Astrocyte of the spinal cord (primary cell): ENCODE measurements at regions not wholly inside any gene's neighbourhood (a gene's known extent, or its start where the extent isn't known, plus 50 kb on each side); places are given as distances from the start of the nearest gene placed in this dataset.
"Not testable (repeated sequence)": the region's sequence is repeated elsewhere in the genome, so short reads cannot be mapped to it uniquely, and the experiment has no call there.

ENCODE experiments used
- DNase-seq: peaks from one replicate; pipeline ENCODE4 v3.0.0; 2011; ENCODE audit warnings: low read depth, low spot score
- H3K4me3 ChIP-seq: 2 replicates; pipeline ENCODE4 v1.5.1; 2011; ENCODE audit warnings: low read depth, mild to moderate bottlenecking, low read length, moderate library complexity
- CTCF ChIP-seq: IDR thresholded peaks from 2 replicates; pipeline ENCODE4 v1.5.1; 2012; ENCODE audit warnings: low read depth, mild to moderate bottlenecking, low read length, inconsistent platforms
- in situ Hi-C: cut with HindIII; loops from 2 replicates; pipeline ENCODE4 v1.10.0; 2017; ENCODE audit warnings: low sequenced_read_pairs

GRCh38 chr2:163028807-163029206 lies 190.2 kb upstream of the KCNH7 start:
- no peak for TF ChIP-seq CTCF
- DNase-seq = no peak
- no peak overlapping the region for H3K4me3 ChIP-seq
- in situ Hi-C loops = no loop called here

- in situ Hi-C loops, DNase-seq, H3K4me3 ChIP-seq: not testable (repeated sequence)
Observed at GRCh38 chr2:163026136-163026775, 187.7 kb upstream of the KCNH7 start.

- H3K4me3 ChIP-seq, in situ Hi-C loops, DNase-seq: not testable (repeated sequence)
Observed at GRCh38 chr2:163016882-163017281, 178.3 kb upstream of the KCNH7 start.

- H3K4me3 ChIP-seq = no peak overlapping the region
- DNase-seq = no peak
- no peak for TF ChIP-seq CTCF
- in situ Hi-C loops = no loop called here
Observed at GRCh38 chr2:163011000-163011399, 172.4 kb upstream of the KCNH7 start.

GRCh38 chr2:163008642-163009041 lies 170.1 kb upstream of the KCNH7 start:
- in situ Hi-C loops = no loop called here
- TF ChIP-seq CTCF = no peak
- no peak overlapping the region for H3K4me3 ChIP-seq
- no peak for DNase-seq

GRCh38 chr2:162994718-162995117 lies 156.2 kb upstream of the KCNH7 start:
- no peak for DNase-seq
- TF ChIP-seq CTCF = no peak
- no peak overlapping the region for H3K4me3 ChIP-seq
- in situ Hi-C loops = no loop called here

- H3K4me3 ChIP-seq = no peak overlapping the region
- in situ Hi-C loops = no loop called here
- DNase-seq = no peak
- no peak for TF ChIP-seq CTCF
Observed at GRCh38 chr2:162992828-162993227, 154.3 kb upstream of the KCNH7 start.

GRCh38 chr2:162989507-162989906 lies 150.9 kb upstream of the KCNH7 start:
- in situ Hi-C loops = no loop called here
- H3K4me3 ChIP-seq = no peak overlapping the region
- no peak for TF ChIP-seq CTCF
- DNase-seq = no peak
